ENCODE measurements at regions not wholly inside any gene's neighbourhood (a gene's known extent, or its start where the extent isn't known, plus 50 kb on each side); places are given as distances from the start of the nearest gene placed in this dataset.
"Not testable (repeated sequence)": the region's sequence is repeated elsewhere in the genome, so short reads cannot be mapped to it uniquely, and the experiment has no call there.

DNA sequence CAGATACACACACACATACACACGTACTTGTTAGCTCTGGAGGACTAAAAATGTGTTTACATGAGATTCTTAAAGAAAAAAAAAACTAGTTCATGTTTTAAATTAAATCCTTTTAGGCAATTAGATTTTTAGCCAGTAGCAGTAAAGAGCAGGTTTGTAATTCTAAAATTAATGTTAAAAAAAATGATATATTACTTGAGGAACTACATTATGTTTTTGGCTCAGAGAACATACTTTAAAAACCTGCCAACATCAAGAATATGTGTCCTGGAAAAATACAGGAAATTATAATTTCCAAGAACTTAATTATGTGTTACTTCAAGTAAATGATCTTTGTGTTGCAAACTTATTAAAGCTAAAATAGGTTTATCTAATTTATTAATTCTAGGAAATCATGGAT lies 594.3 kb upstream of the PCDH7 start:
- H3K27ac ChIP-seq (ENCODE audit: low read depth in 1 of 2, low read length in 2 of 2) = no peak overlapping the region
- intact Hi-C loops (cut with micrococcal nuclease) = no loop called here
- H4K20me1 ChIP-seq (ENCODE audit: insufficient read depth, low read length) = no peaks in the 10 kb centered on the region
- TF ChIP-seq, protein P1, sequence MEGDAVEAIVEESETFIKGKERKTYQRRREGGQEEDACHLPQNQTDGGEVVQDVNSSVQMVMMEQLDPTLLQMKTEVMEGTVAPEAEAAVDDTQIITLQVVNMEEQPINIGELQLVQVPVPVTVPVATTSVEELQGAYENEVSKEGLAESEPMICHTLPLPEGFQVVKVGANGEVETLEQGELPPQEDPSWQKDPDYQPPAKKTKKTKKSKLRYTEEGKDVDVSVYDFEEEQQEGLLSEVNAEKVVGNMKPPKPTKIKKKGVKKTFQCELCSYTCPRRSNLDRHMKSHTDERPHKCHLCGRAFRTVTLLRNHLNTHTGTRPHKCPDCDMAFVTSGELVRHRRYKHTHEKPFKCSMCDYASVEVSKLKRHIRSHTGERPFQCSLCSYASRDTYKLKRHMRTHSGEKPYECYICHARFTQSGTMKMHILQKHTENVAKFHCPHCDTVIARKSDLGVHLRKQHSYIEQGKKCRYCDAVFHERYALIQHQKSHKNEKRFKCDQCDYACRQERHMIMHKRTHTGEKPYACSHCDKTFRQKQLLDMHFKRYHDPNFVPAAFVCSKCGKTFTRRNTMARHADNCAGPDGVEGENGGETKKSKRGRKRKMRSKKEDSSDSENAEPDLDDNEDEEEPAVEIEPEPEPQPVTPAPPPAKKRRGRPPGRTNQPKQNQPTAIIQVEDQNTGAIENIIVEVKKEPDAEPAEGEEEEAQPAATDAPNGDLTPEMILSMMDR (IDR thresholded peaks at IDR 0.05) = no peak
- no peak overlapping the region for H3K4me3 Mint-ChIP-seq
- no peak overlapping the region for H3K4me2 ChIP-seq (replicated peaks; ENCODE audit: extremely low read depth, low read length, poor library complexity, severe bottlenecking)
- H3K36me3 Mint-ChIP-seq = no peaks in the 10 kb centered on the region
- no peaks in the 10 kb centered on the region for H3K4me1 Mint-ChIP-seq
- H3K9ac ChIP-seq (ENCODE audit: insufficient read depth, low read length, poor library complexity, severe bottlenecking) = no peak overlapping the region
- H3K9me3 ChIP-seq (replicated peaks in 1 of 2; ENCODE audit: control insufficient read depth in 1 of 2, insufficient read depth in 1 of 2, low read length in 2 of 2) = no peaks in the 10 kb centered on the region
- no peaks in the 10 kb centered on the region for H3K27me3 ChIP-seq (ENCODE audit: control insufficient read depth in 2 of 2, insufficient read depth in 2 of 2, low read length in 2 of 2)
- no peak overlapping the region for H3K27ac Mint-ChIP-seq
- no CpG with 5 or more reads among the region's 1 CpG for WGBS (ENCODE audit: insufficient coverage)
- no peaks in the 10 kb centered on the region for H3K79me2 ChIP-seq (ENCODE audit: insufficient read depth, low read length)
- H3K4me1 ChIP-seq (ENCODE audit: control insufficient read depth in 1 of 2, insufficient read depth in 2 of 2, low read length in 2 of 2) = no peaks in the 10 kb centered on the region
- no peak overlapping the region for H3K4me3 ChIP-seq (replicated peaks in 1 of 3; ENCODE audit: low read depth in 2 of 3, low read length in 3 of 3)
- H3K9me3 Mint-ChIP-seq = peaks cover 0 to 3% (median 0%) of the 10 kb centered on the region in 7 donors
- DNase-seq = no peak
- H3K36me3 ChIP-seq (replicated peaks in 1 of 2; ENCODE audit: control insufficient read depth in 1 of 2, insufficient read depth in 2 of 2, low read length in 2 of 2) = no peaks in the 10 kb centered on the region
- peaks cover 0 to 2% (median 0%) of the 10 kb centered on the region in 3 donors for H3K27me3 Mint-ChIP-seq (ENCODE audit: low read depth in 3 of 3)
- H2AFZ ChIP-seq (ENCODE audit: insufficient read depth, low read depth, low read length, poor library complexity, severe bottlenecking) = no peak overlapping the region

DNA sequence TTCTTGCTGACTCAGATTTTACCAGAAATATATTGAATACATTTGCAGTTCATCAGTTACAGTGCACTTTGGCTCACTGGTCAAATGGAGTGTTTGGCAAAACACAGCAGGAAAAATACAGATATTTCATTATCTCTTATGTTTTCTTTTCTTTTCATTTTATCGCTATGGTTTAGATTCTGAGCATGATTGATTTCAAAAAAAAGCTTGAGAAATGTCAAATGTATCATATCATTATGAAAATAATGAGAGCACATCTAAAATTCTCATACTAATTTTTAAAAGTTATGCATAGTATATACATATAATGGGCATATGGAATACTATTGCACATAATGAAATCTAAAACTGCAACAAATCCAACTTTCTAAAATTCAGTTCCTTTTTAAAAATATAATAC lies 593.8 kb upstream of the PCDH7 start:
- Histone ChIP-seq H3K36me3 (replicated peaks in 1 of 2; ENCODE audit: control insufficient read depth in 1 of 2, insufficient read depth in 2 of 2, low read length in 2 of 2) (no peaks in the 10 kb centered on the region), H3K4me1 (ENCODE audit: control insufficient read depth in 1 of 2, insufficient read depth in 2 of 2, low read length in 2 of 2) (no peaks in the 10 kb centered on the region), H3K4me3 (replicated peaks in 1 of 3; ENCODE audit: low read depth in 2 of 3, low read length in 3 of 3) (no peak overlapping the region), H4K20me1 (ENCODE audit: insufficient read depth, low read length) (no peaks in the 10 kb centered on the region), H3K79me2 (ENCODE audit: insufficient read depth, low read length) (no peaks in the 10 kb centered on the region), H3K9me3 (replicated peaks in 1 of 2; ENCODE audit: control insufficient read depth in 1 of 2, insufficient read depth in 1 of 2, low read length in 2 of 2) (no peaks in the 10 kb centered on the region), H3K4me2 (replicated peaks; ENCODE audit: extremely low read depth, low read length, poor library complexity, severe bottlenecking) (no peak overlapping the region), H3K27me3 (ENCODE audit: control insufficient read depth in 2 of 2, insufficient read depth in 2 of 2, low read length in 2 of 2) (no peaks in the 10 kb centered on the region), H2AFZ (ENCODE audit: insufficient read depth, low read depth, low read length, poor library complexity, severe bottlenecking) (no peak overlapping the region), H3K9ac (ENCODE audit: insufficient read depth, low read length, poor library complexity, severe bottlenecking) (no peak overlapping the region), H3K27ac (ENCODE audit: low read depth in 1 of 2, low read length in 2 of 2) (no peak overlapping the region)
- no peak overlapping the region for H3K27ac Mint-ChIP-seq
- peaks cover 0 to 2% (median 0%) of the 10 kb centered on the region in 3 donors for H3K27me3 Mint-ChIP-seq (ENCODE audit: low read depth in 3 of 3)
- intact Hi-C loops (cut with micrococcal nuclease) = no loop called here
- WGBS (ENCODE audit: insufficient coverage) = no CpG with 5 or more reads among the region's 1 CpG
- H3K36me3 Mint-ChIP-seq = no peaks in the 10 kb centered on the region
- H3K9me3 Mint-ChIP-seq = peaks cover 0 to 3% (median 0%) of the 10 kb centered on the region in 7 donors
- no peaks in the 10 kb centered on the region for H3K4me1 Mint-ChIP-seq
- no peak for DNase-seq
- H3K4me3 Mint-ChIP-seq = no peak overlapping the region
- TF ChIP-seq, protein P1 (IDR thresholded peaks at IDR 0.05) = no peak

DNA sequence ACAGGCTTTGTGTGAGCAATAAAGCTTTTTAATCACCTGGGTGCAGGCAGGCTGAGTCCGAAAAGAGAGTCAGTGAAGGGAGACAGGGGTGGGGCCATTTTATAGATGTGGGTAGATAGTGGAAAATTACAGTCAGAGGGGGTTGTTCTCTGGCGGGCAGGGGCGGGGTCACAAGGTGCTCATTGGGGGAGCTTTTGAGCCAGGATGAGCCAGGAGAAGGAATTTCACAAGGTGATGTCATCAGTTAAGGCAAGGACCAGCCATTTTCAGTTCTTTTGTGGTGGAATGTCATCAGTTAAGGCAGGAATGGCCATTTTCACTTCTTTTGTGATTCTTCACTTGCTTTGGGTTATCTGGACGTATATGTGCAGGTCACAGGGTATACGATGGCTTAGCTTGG lies 571.3 kb upstream of the PCDH7 start:
- DNase-seq = not testable (repeated sequence)
- peaks cover 2 to 21% (median 7%) of the 10 kb centered on the region in 7 donors for H3K9me3 Mint-ChIP-seq
- WGBS (ENCODE audit: insufficient coverage) = 75% methylated on average over 2 of the region's 5 CpGs

More for the DNA sequence above, 571.3 kb upstream of the PCDH7 start:
- H3K27me3 ChIP-seq (ENCODE audit: control insufficient read depth in 2 of 2, insufficient read depth in 2 of 2, low read length in 2 of 2); H4K20me1 ChIP-seq (ENCODE audit: insufficient read depth, low read length); H3K4me3 Mint-ChIP-seq; H3K4me2 ChIP-seq (replicated peaks; ENCODE audit: extremely low read depth, low read length, poor library complexity, severe bottlenecking); H3K79me2 ChIP-seq (ENCODE audit: insufficient read depth, low read length); intact Hi-C loops (cut with micrococcal nuclease); H3K4me3 ChIP-seq (replicated peaks in 1 of 3; ENCODE audit: low read depth in 2 of 3, low read length in 3 of 3); H3K27ac ChIP-seq (ENCODE audit: low read depth in 1 of 2, low read length in 2 of 2); H3K4me1 Mint-ChIP-seq; H3K9ac ChIP-seq (ENCODE audit: insufficient read depth, low read length, poor library complexity, severe bottlenecking); H3K9me3 ChIP-seq (replicated peaks in 1 of 2; ENCODE audit: control insufficient read depth in 1 of 2, insufficient read depth in 1 of 2, low read length in 2 of 2); H2AFZ ChIP-seq (ENCODE audit: insufficient read depth, low read depth, low read length, poor library complexity, severe bottlenecking); H3K36me3 Mint-ChIP-seq; H3K4me1 ChIP-seq (ENCODE audit: control insufficient read depth in 1 of 2, insufficient read depth in 2 of 2, low read length in 2 of 2); H3K27ac Mint-ChIP-seq; H3K36me3 ChIP-seq (replicated peaks in 1 of 2; ENCODE audit: control insufficient read depth in 1 of 2, insufficient read depth in 2 of 2, low read length in 2 of 2); H3K27me3 Mint-ChIP-seq (ENCODE audit: low read depth in 3 of 3): not testable (repeated sequence)

Measured in CD14-positive monocyte (primary cell).